ENCODE measurements at regions not wholly inside any gene's neighbourhood (a gene's known extent, or its start where the extent isn't known, plus 50 kb on each side); places are given as distances from the start of the nearest gene placed in this dataset.

DNA sequence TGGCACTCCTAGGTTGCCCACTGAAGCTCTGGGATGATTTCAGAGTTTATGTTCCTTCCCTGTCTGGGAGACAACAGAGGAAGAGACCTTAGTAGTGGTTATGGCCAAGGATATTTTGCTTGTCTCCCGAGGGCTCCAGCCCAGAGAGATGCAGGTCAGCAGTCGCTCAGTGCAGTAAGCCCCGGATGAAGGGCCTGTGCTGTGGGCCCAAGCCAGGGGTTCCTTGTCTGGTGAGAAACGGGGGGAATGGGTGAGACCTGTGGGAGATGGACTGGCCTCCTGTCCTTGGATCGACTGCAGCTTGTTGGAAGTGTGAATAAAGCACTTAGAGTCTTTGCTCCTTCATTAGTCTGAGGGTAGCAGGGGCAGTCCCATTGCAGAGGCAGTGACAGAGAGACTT lies 260.7 kb upstream of the RIOK2 start:
- Histone ChIP-seq H3K79me2 (ENCODE audit: insufficient read depth, low read length) (no peaks in the 10 kb centered on the region), H3K27ac (ENCODE audit: low read depth, low read length) (no peak overlapping the region), H3K4me2 (ENCODE audit: low read length) (no peak overlapping the region), H4K20me1 (ENCODE audit: insufficient read depth, low read length) (no peaks in the 10 kb centered on the region), H3K9ac (ENCODE audit: low read length) (no peak overlapping the region), H3K36me3 (ENCODE audit: insufficient read depth, low read length) (no peaks in the 10 kb centered on the region), H3K4me1 (ENCODE audit: insufficient read depth, low read length) (no peaks in the 10 kb centered on the region), H3K4me3 (ENCODE audit: insufficient read depth, low read depth, low read length) (no peak overlapping the region), H3K9me3 (ENCODE audit: insufficient read depth, low read depth, low read length) (no peaks in the 10 kb centered on the region), H2AFZ (ENCODE audit: low read depth, low read length) (no peak overlapping the region), H3K27me3 (ENCODE audit: insufficient read depth, low read length) (no peaks in the 10 kb centered on the region)
- no peak for DNase-seq (ENCODE audit: low read depth)
- no peak for FAIRE-seq
- no peak overlapping the region for H3K27ac Mint-ChIP-seq (ENCODE audit: unreplicated experiment)
- no peak overlapping the region for H3K4me3 Mint-ChIP-seq (ENCODE audit: unreplicated experiment)
- no peaks in the 10 kb centered on the region for H3K36me3 Mint-ChIP-seq (ENCODE audit: low read depth, unreplicated experiment)
- H3K4me1 Mint-ChIP-seq (ENCODE audit: low read depth, unreplicated experiment) = no peaks in the 10 kb centered on the region
- TF ChIP-seq EZH2 (IDR thresholded peaks at IDR 0.05; ENCODE audit: insufficient read depth, low read length) (no peak), CTCF (IDR thresholded peaks at IDR 0.05; ENCODE audit: insufficient read depth, low read depth, low read length) (no peak)
- no peaks in the 10 kb centered on the region for H3K27me3 Mint-ChIP-seq (ENCODE audit: low read depth, unreplicated experiment)
- H3K9me3 Mint-ChIP-seq (ENCODE audit: unreplicated experiment) = peaks cover 5% of the 10 kb centered on the region

- H3K9me3 Mint-ChIP-seq (ENCODE audit: unreplicated experiment) = peaks cover 5% of the 10 kb centered on the region
- H3K4me3 ChIP-seq (ENCODE audit: insufficient read depth, low read depth, low read length) = no peak overlapping the region
- no peaks in the 10 kb centered on the region for H3K9me3 ChIP-seq (ENCODE audit: insufficient read depth, low read depth, low read length)
- no peaks in the 10 kb centered on the region for H3K36me3 Mint-ChIP-seq (ENCODE audit: low read depth, unreplicated experiment)
- no peak for TF ChIP-seq CTCF (IDR thresholded peaks at IDR 0.05; ENCODE audit: insufficient read depth, low read depth, low read length)
- TF ChIP-seq EZH2 (IDR thresholded peaks at IDR 0.05; ENCODE audit: insufficient read depth, low read length) = no peak
- H3K27me3 Mint-ChIP-seq (ENCODE audit: low read depth, unreplicated experiment) = no peaks in the 10 kb centered on the region
- H3K4me1 ChIP-seq (ENCODE audit: insufficient read depth, low read length) = no peaks in the 10 kb centered on the region
- no peaks in the 10 kb centered on the region for H3K36me3 ChIP-seq (ENCODE audit: insufficient read depth, low read length)
- H3K4me2 ChIP-seq (ENCODE audit: low read length) = no peak overlapping the region
- H3K4me3 Mint-ChIP-seq (ENCODE audit: unreplicated experiment) = no peak overlapping the region
- FAIRE-seq (no peak), DNase-seq (ENCODE audit: low read depth) (no peak)
- H3K27ac ChIP-seq (ENCODE audit: low read depth, low read length) = no peak overlapping the region
- H3K27ac Mint-ChIP-seq (ENCODE audit: unreplicated experiment) = no peak overlapping the region
- no peaks in the 10 kb centered on the region for H3K27me3 ChIP-seq (ENCODE audit: insufficient read depth, low read length)
- no peak overlapping the region for H3K9ac ChIP-seq (ENCODE audit: low read length)
- no peaks in the 10 kb centered on the region for H3K79me2 ChIP-seq (ENCODE audit: insufficient read depth, low read length)
- no peaks in the 10 kb centered on the region for H4K20me1 ChIP-seq (ENCODE audit: insufficient read depth, low read length)
- H2AFZ ChIP-seq (ENCODE audit: low read depth, low read length) = no peak overlapping the region
- no peaks in the 10 kb centered on the region for H3K4me1 Mint-ChIP-seq (ENCODE audit: low read depth, unreplicated experiment)
These were observed 266.1 kb upstream of the RIOK2 start for GRCh38 chr5:97449172-97449571.

DNA sequence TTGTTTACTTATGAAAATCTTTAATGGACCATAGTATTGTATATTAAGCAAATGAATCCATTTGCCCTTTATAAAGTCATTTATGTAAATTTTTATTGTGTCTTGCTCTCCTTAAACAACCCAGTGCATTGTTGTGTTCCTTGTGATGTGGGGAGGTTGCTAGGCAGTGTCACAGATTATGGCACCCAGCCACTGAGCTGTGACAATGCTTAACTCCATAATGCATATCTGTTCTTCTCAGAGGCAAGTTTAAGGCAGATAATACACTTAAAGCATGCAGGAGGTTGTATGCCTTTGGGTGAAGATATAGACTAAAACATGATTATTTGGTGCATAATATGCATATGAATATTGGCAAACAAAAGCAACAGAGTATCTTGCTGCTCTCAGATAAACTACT lies 269.6 kb upstream of the RIOK2 start:
- TF ChIP-seq CTCF (IDR thresholded peaks at IDR 0.05; ENCODE audit: insufficient read depth, low read depth, low read length) = no peak
- no peak for TF ChIP-seq EZH2 (IDR thresholded peaks at IDR 0.05; ENCODE audit: insufficient read depth, low read length)
- H3K9me3 ChIP-seq (ENCODE audit: insufficient read depth, low read depth, low read length) = no peaks in the 10 kb centered on the region
- no peaks in the 10 kb centered on the region for H3K36me3 Mint-ChIP-seq (ENCODE audit: low read depth, unreplicated experiment)
- H3K4me3 ChIP-seq (ENCODE audit: insufficient read depth, low read depth, low read length) = no peak overlapping the region
- no peak overlapping the region for H3K27ac Mint-ChIP-seq (ENCODE audit: unreplicated experiment)
- H3K27me3 Mint-ChIP-seq (ENCODE audit: low read depth, unreplicated experiment) = no peaks in the 10 kb centered on the region
- no peak overlapping the region for H3K4me3 Mint-ChIP-seq (ENCODE audit: unreplicated experiment)
- FAIRE-seq = no peak
- H3K9me3 Mint-ChIP-seq (ENCODE audit: unreplicated experiment) = peaks cover 2% of the 10 kb centered on the region
- H3K27me3 ChIP-seq (ENCODE audit: insufficient read depth, low read length) = no peaks in the 10 kb centered on the region
- H3K4me1 Mint-ChIP-seq (ENCODE audit: low read depth, unreplicated experiment) = no peaks in the 10 kb centered on the region
- no peaks in the 10 kb centered on the region for H3K79me2 ChIP-seq (ENCODE audit: insufficient read depth, low read length)
- H2AFZ ChIP-seq (ENCODE audit: low read depth, low read length) = no peak overlapping the region
- no peak for DNase-seq (ENCODE audit: low read depth)
- H3K27ac ChIP-seq (ENCODE audit: low read depth, low read length) = no peak overlapping the region
- H3K9ac ChIP-seq (ENCODE audit: low read length) = no peak overlapping the region
- H3K4me1 ChIP-seq (ENCODE audit: insufficient read depth, low read length) = no peaks in the 10 kb centered on the region
- H3K36me3 ChIP-seq (ENCODE audit: insufficient read depth, low read length) = no peaks in the 10 kb centered on the region
- H4K20me1 ChIP-seq (ENCODE audit: insufficient read depth, low read length) = no peaks in the 10 kb centered on the region
- no peak overlapping the region for H3K4me2 ChIP-seq (ENCODE audit: low read length)
